B cell (primary cell): ENCODE measurements at regions not wholly inside any gene's neighbourhood (a gene's known extent, or its start where the extent isn't known, plus 50 kb on each side); places are given as distances from the start of the nearest gene placed in this dataset.

Source experiments
- ATAC-seq: fragments of 200-7000 bp; cut with Tn5 transposase; one replicate; pipeline ENCODE4 v1.10.0; 2021; ENCODE audit warnings: low read depth, mild to moderate bottlenecking, moderate number of reproducible peaks, moderate library complexity
- CTCF ChIA-PET: fragments of 350-600 bp; sonication (Branson Sonifier 250); formaldehyde crosslinking; loops from one replicate; lab custom pipeline; 2021; ENCODE audit warnings: antibody characterized with exemption, inconsistent platforms; lab: Charles Lee
- POLR2A ChIA-PET: fragments of 350-600 bp; sonication (Branson Sonifier 250); formaldehyde crosslinking; loops from one replicate; lab custom pipeline; 2021; ENCODE audit warnings: antibody characterized with exemption; lab: Charles Lee
- DNase-seq: peaks from one replicate; pipeline ENCODE4 v3.0.0; 2013
- H2AFZ ChIP-seq: 2 replicates; pipeline ENCODE4 v1.6.1; 2012; ENCODE audit warnings: mild to moderate bottlenecking, low read depth, low read length; ENCODE audit not compliant: insufficient read depth, poor library complexity, severe bottlenecking
- H3K27ac ChIP-seq, 2 donors: 1 replicate in 1 of 2; 2 replicates in 1 of 2; pipeline ENCODE4 v1.5.1; 2012 to 2013; ENCODE audit warnings: low read length in 2 of 2, mild to moderate bottlenecking in 2 of 2, moderate library complexity in 1 of 2
- H3K27me3 ChIP-seq, 4 experiments: fragments of 200-600 bp in 1 of 4; sonication (generic) in 1 of 4; replicated peaks in 1 of 4; 1 replicate in 2 of 4; 2 replicates in 2 of 4; pipeline versions ENCODE4 v1.6.1 to v1.7.0; 2013 to 2016; ENCODE audit warnings: low read length in 3 of 4, mild to moderate bottlenecking in 2 of 4, mixed read lengths in 1 of 4, moderate library complexity in 1 of 4; ENCODE audit not compliant: insufficient read depth in 4 of 4, control insufficient read depth in 3 of 4; ENCODE audit errors: control extremely low read depth in 1 of 4
- H3K36me3 ChIP-seq, 2 experiments: replicated peaks in 1 of 2; 1 replicate in 1 of 2; 2 replicates in 1 of 2; pipeline versions ENCODE4 v1.6.1 to v1.7.1; 2013; ENCODE audit warnings: low read length in 1 of 2; ENCODE audit not compliant: insufficient read depth in 2 of 2, control insufficient read depth in 1 of 2; ENCODE audit errors: control extremely low read depth in 1 of 2, extremely low read depth in 1 of 2
- H3K4me1 ChIP-seq, 2 donors: fragments of 200-600 bp in 1 of 2; sonication (generic) in 1 of 2; 1 replicate in 1 of 2; 2 replicates in 1 of 2; pipeline versions ENCODE4 v1.5.1 to v1.6.1; 2013 to 2017; ENCODE audit warnings: low read length in 2 of 2; ENCODE audit not compliant: control insufficient read depth in 2 of 2, insufficient read depth in 2 of 2
- H3K4me2 ChIP-seq: replicated peaks from 2 replicates; pipeline ENCODE3; 2012; ENCODE audit warnings: mild to moderate bottlenecking, low read depth, low read length; ENCODE audit not compliant: poor library complexity, severe bottlenecking
- H3K4me3 ChIP-seq, 5 experiments: fragments of 200-600 bp in 1 of 5; sonication (generic) in 1 of 5; 1 replicate in 3 of 5; 2 replicates in 2 of 5; pipeline versions ENCODE4 v1.5.1 to v1.7.0; 2011 to 2016; ENCODE audit warnings: low read length in 4 of 5, mild to moderate bottlenecking in 4 of 5, low read depth in 2 of 5, control low read depth in 1 of 5, moderate library complexity in 1 of 5; ENCODE audit not compliant: insufficient read depth in 1 of 5; ENCODE audit errors: control extremely low read depth in 1 of 5, extremely low read depth in 1 of 5
- H3K79me2 ChIP-seq: fragments of 200-600 bp; sonication (generic); one replicate; pipeline ENCODE4 v1.6.0; 2016; ENCODE audit warnings: low read length; ENCODE audit not compliant: control insufficient read depth, insufficient read depth
- H3K9ac ChIP-seq: fragments of 200-600 bp; sonication (generic); 2 replicates; pipeline ENCODE4 v1.6.1; 2017; ENCODE audit warnings: mild to moderate bottlenecking, low read length, moderate library complexity
- H3K9me3 ChIP-seq, 3 donors: one replicate each; pipeline versions ENCODE4 v1.6.1 to v1.7.1; 2013; ENCODE audit warnings: low read length in 2 of 3; ENCODE audit not compliant: control insufficient read depth in 2 of 3, insufficient read depth in 1 of 3; ENCODE audit errors: control extremely low read depth in 1 of 3
- H4K20me1 ChIP-seq: 2 replicates; pipeline ENCODE4 v1.6.0; 2012; ENCODE audit warnings: mild to moderate bottlenecking, low read length; ENCODE audit not compliant: insufficient read depth, control insufficient read depth, poor library complexity, severe bottlenecking
- H3K27ac Mint-ChIP-seq: one replicate; pipeline ENCODE4 v1.8.0; 2021; ENCODE audit warnings: mixed read lengths
- H3K27me3 Mint-ChIP-seq: one replicate; pipeline ENCODE4 v1.8.0; 2021; ENCODE audit warnings: mixed read lengths
- H3K4me1 Mint-ChIP-seq: one replicate; pipeline ENCODE4 v1.8.0; 2021; ENCODE audit warnings: mixed read lengths
- H3K4me3 Mint-ChIP-seq: one replicate; pipeline ENCODE4 v1.8.0; 2021; ENCODE audit warnings: mixed read lengths
- H3K9me3 Mint-ChIP-seq: one replicate; pipeline ENCODE4 v1.8.0; 2022; ENCODE audit warnings: mixed read lengths; ENCODE audit not compliant: insufficient read depth
- EZH2 ChIP-seq: IDR thresholded peaks from 2 replicates; pipeline ENCODE4 v1.6.1; 2012; ENCODE audit warnings: borderline replicate concordance, low read depth, mild to moderate bottlenecking, moderate library complexity, low read length; ENCODE audit not compliant: insufficient read depth, poor library complexity, severe bottlenecking
- WGBS: methylation state at CpG from one replicate; pipeline ENCODE4 v1.1.5; 2013; ENCODE audit warnings: missing lambda C conversion rate; ENCODE audit not compliant: insufficient coverage; 5-methylcytosine and 5-hydroxymethylcytosine counted together
- intact Hi-C: fragments of 100-400 bp; cut with micrococcal nuclease; formaldehyde crosslinking; loops from one replicate; pipeline ENCODE4 v1.10.0; 2022
- TF ChIP-seq, protein P1 (sequence below): fragments of 200-600 bp; IDR thresholded peaks from one replicate; pipeline ENCODE4 v1.8.0; 2022; ENCODE audit warnings: antibody characterized with exemption, mild to moderate bottlenecking

- no peak overlapping the region for H3K9ac ChIP-seq
- TF ChIP-seq EZH2, result no peak
- TF ChIP-seq, protein P1, sequence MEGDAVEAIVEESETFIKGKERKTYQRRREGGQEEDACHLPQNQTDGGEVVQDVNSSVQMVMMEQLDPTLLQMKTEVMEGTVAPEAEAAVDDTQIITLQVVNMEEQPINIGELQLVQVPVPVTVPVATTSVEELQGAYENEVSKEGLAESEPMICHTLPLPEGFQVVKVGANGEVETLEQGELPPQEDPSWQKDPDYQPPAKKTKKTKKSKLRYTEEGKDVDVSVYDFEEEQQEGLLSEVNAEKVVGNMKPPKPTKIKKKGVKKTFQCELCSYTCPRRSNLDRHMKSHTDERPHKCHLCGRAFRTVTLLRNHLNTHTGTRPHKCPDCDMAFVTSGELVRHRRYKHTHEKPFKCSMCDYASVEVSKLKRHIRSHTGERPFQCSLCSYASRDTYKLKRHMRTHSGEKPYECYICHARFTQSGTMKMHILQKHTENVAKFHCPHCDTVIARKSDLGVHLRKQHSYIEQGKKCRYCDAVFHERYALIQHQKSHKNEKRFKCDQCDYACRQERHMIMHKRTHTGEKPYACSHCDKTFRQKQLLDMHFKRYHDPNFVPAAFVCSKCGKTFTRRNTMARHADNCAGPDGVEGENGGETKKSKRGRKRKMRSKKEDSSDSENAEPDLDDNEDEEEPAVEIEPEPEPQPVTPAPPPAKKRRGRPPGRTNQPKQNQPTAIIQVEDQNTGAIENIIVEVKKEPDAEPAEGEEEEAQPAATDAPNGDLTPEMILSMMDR, result no peak
- POLR2A ChIA-PET, result no interaction called here
- H3K4me3 ChIP-seq, result no peak overlapping the region
- Mint-ChIP-seq H3K4me1 (no peaks in the 10 kb centered on the region), H3K27me3 (no peaks in the 10 kb centered on the region), H3K4me3 (no peak overlapping the region), H3K27ac (no peak overlapping the region), H3K9me3 (no peaks in the 10 kb centered on the region)
- ATAC-seq (no peak), DNase-seq (no peak)
- H3K9me3 ChIP-seq, result no peaks in the 10 kb centered on the region
- no peaks in the 10 kb centered on the region for H4K20me1 ChIP-seq
- H3K36me3 ChIP-seq, result no peaks in the 10 kb centered on the region
- intact Hi-C loops, result no loop called here
- H3K79me2 ChIP-seq, result no peaks in the 10 kb centered on the region
- H3K4me2 ChIP-seq, result no peak overlapping the region
- no peak overlapping the region for H2AFZ ChIP-seq
- no peaks in the 10 kb centered on the region for H3K27me3 ChIP-seq
- WGBS, result 80% methylated on average over 5 of the region's 6 CpGs
- no peak overlapping the region for H3K27ac ChIP-seq
- CTCF ChIA-PET, result no interaction called here
- no peaks in the 10 kb centered on the region for H3K4me1 ChIP-seq
Measured at GRCh38 chr4:164359881-164360280, 394.1 kb upstream of the SMIM31 start.

DNA sequence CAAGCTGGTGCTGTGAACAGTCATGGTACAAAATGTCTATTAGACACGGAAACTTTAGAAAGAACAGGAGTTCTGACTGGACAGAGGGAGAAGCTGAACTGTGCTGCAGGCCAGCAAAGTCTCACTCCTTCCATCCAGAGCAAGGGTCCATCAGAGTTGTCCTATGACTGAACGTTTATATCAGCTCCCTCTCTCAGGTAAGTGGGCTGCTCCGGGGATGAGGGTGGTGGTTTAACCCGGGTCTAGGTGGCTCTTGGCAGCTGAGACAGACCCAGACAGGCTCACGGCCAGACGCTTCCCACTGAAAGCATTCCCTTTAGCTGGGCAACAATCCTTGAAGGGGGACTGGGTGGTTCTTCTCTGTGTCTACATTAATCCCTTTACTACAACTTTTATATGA, 385.0 kb upstream of the SMIM31 start:
- ChIA-PET POLR2A (no interaction called here), CTCF (no interaction called here)
- no peaks in the 10 kb centered on the region for H4K20me1 ChIP-seq
- no peaks in the 10 kb centered on the region for H3K27me3 ChIP-seq
- H3K79me2 ChIP-seq, result no peaks in the 10 kb centered on the region
- H3K4me3 Mint-ChIP-seq, result no peak overlapping the region
- no peaks in the 10 kb centered on the region for H3K4me1 ChIP-seq
- H3K27me3 Mint-ChIP-seq, result no peaks in the 10 kb centered on the region
- WGBS, result 65% methylated on average over 2 of the region's 6 CpGs
- H3K4me3 ChIP-seq, result no peak overlapping the region
- H3K27ac ChIP-seq, result no peak overlapping the region
- H3K27ac Mint-ChIP-seq, result no peak overlapping the region
- H3K9me3 ChIP-seq, result no peaks in the 10 kb centered on the region
- DNase-seq (no peak), ATAC-seq (no peak)
- intact Hi-C loops, result no loop called here
- H3K4me2 ChIP-seq, result no peak overlapping the region
- H2AFZ ChIP-seq, result no peak overlapping the region
- H3K9ac ChIP-seq, result no peak overlapping the region
- no peaks in the 10 kb centered on the region for H3K9me3 Mint-ChIP-seq
- no peaks in the 10 kb centered on the region for H3K4me1 Mint-ChIP-seq
- no peak for TF ChIP-seq EZH2
- TF ChIP-seq, protein P1, result no peak
- no peaks in the 10 kb centered on the region for H3K36me3 ChIP-seq
